Vagina (tissue), 2 donors: ENCODE measurements at regions not wholly inside any gene's neighbourhood (a gene's known extent, or its start where the extent isn't known, plus 50 kb on each side); places are given as distances from the start of the nearest gene placed in this dataset.

ENCODE experiments used
- CTCF ChIP-seq, 3 experiments: fragments of 450-650 bp in 2 of 3; fragments of 200-600 bp in 1 of 3; sonication (generic) in 1 of 3; IDR thresholded peaks; one replicate each; pipeline ENCODE4 v1.5.1; 2017 to 2019; ENCODE audit warnings: antibody characterized with exemption in 3 of 3, mild to moderate bottlenecking in 2 of 3, moderate library complexity in 2 of 3
- POLR2A ChIP-seq, 2 donors: fragments of 450-650 bp; IDR thresholded peaks; one replicate each; pipeline ENCODE4 v1.6.1; 2017; ENCODE audit warnings: antibody characterized with exemption in 2 of 2, mild to moderate bottlenecking in 2 of 2, moderate library complexity in 2 of 2

DNA sequence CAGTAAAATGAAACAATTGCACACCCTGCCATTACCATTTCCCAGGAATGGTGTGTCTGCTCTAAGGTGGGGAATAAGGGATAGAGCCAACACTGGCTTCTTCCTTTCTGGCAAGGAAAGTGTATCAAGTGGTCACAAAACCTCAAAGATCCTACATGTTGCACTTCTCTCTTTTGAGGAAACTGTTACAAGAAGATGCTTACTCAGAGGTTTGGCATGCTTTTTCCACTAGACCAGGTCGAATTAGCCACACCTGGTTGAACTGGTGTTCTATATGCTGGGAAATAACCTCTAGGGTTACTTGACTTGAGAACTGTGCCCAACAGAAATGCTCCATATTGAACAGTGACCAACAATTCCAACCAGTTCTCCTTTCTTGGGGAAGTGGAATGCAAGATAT lies 102.9 kb downstream of the LRRN1 start:
- no peak for TF ChIP-seq CTCF (IDR thresholded peaks at IDR 0.05)
- TF ChIP-seq POLR2A (IDR thresholded peaks at IDR 0.05), result no peak
